HepG2 (cell line): ENCODE measurements at regions not wholly inside any gene's neighbourhood (a gene's known extent, or its start where the extent isn't known, plus 50 kb on each side); places are given as distances from the start of the nearest gene placed in this dataset.

ENCODE experiments used
- ATAC-seq: fragments of 200-7000 bp; cut with Tn5 transposase; 3 replicates; pipeline ENCODE4 v1.9.1; 2020; ENCODE audit warnings: mild to moderate bottlenecking, moderate library complexity
- BruUV-seq: library from RNA; stranded (reverse); fragments of 400-500 nt; replicated peaks from 2 replicates; lab custom pipeline; 2021; lab: Mats Ljungman, UMichigan
- CTCF ChIA-PET: fragments of 300-600 bp; formaldehyde crosslinking; extraction: SDS; loops from one replicate; lab custom pipeline; 2021; ENCODE audit warnings: low total read pairs, inconsistent platforms, low intra/inter-chr PET ratio; lab: Yijun Ruan, JAX
- POLR2A ChIA-PET: fragments of 350-600 bp; sonication (Branson Sonifier 250); formaldehyde crosslinking; loops from one replicate; lab custom pipeline; 2020; ENCODE audit warnings: antibody characterized with exemption, inconsistent platforms; lab: Yijun Ruan, JAX
- DNase-seq: peaks from one replicate; pipeline ENCODE4 v3.0.0-alpha.2; 2015; ENCODE audit warnings: low spot score
- FAIRE-seq: peaks from 3 replicates; lab custom pipeline; 2011; peaks lifted over from hg19 to GRCh38; lab: Jason Lieb, UNC
- H2AFZ ChIP-seq: one replicate; pipeline ENCODE4 v1.6.1; 2011; ENCODE audit warnings: low read length, inconsistent platforms
- H3K27ac ChIP-seq: fragments of 300-600 bp; 3 replicates; pipeline ENCODE4 v1.8.0; 2011; ENCODE audit warnings: mixed run types, mild to moderate bottlenecking, mixed read lengths, low read length, inconsistent platforms; ENCODE audit not compliant: insufficient read depth; ENCODE audit errors: extremely low read length
- H3K27me3 ChIP-seq, 2 experiments: fragments of 200-600 bp in 1 of 2; 2 replicates in 1 of 2; 3 replicates in 1 of 2; pipeline versions ENCODE4 v1.6.0 to v1.8.0; 2011; ENCODE audit warnings: low read length in 2 of 2, mild to moderate bottlenecking in 2 of 2, moderate library complexity in 2 of 2, inconsistent platforms in 1 of 2; ENCODE audit not compliant: insufficient read depth in 2 of 2, control insufficient read depth in 1 of 2
- H3K36me3 ChIP-seq, 2 experiments: fragments of 200-600 bp in 1 of 2; replicated peaks in 1 of 2; 2 replicates in 1 of 2; 3 replicates in 1 of 2; pipeline versions ENCODE4 v1.5.1 to v1.8.0; 2011; ENCODE audit warnings: low read length in 2 of 2, inconsistent platforms in 1 of 2; ENCODE audit not compliant: insufficient read depth in 2 of 2, control insufficient read depth in 1 of 2
- H3K4me1 ChIP-seq: 2 replicates; pipeline ENCODE4 v1.5.1; 2012; ENCODE audit warnings: low read length, inconsistent platforms; ENCODE audit not compliant: insufficient read depth
- H3K4me2 ChIP-seq: 2 replicates; pipeline ENCODE4 v1.6.0; 2011; ENCODE audit warnings: low read depth, low read length, inconsistent platforms
- H3K4me3 ChIP-seq, 3 experiments: fragments of 200-600 bp in 1 of 3; sonication (generic), shearing (Covaris generic) in 1 of 3; replicated peaks in 1 of 3; 2 replicates each; pipeline ENCODE4 v1.5.1; 2011 to 2016; ENCODE audit warnings: low read length in 3 of 3, inconsistent platforms in 2 of 3, low read depth in 2 of 3, mild to moderate bottlenecking in 2 of 3, control low read depth in 1 of 3, mixed read lengths in 1 of 3; ENCODE audit not compliant: insufficient read depth in 1 of 3
- H3K79me2 ChIP-seq: one replicate; pipeline ENCODE4 v1.6.1; 2011; ENCODE audit warnings: low read length, inconsistent platforms; ENCODE audit not compliant: insufficient read depth
- H3K9ac ChIP-seq: 2 replicates; pipeline ENCODE4 v1.6.0; 2011; ENCODE audit warnings: mild to moderate bottlenecking, low read depth, low read length, inconsistent platforms; ENCODE audit not compliant: insufficient read depth
- H3K9me3 ChIP-seq: 2 replicates; pipeline ENCODE4 v1.5.1; 2012; ENCODE audit warnings: mild to moderate bottlenecking, low read length
- H4K20me1 ChIP-seq: 2 replicates; pipeline ENCODE4 v1.6.0; 2011; ENCODE audit warnings: inconsistent platforms, mild to moderate bottlenecking, low read length, moderate library complexity; ENCODE audit not compliant: insufficient read depth
- ATRX ChIP-seq: sonication (generic); formaldehyde crosslinking; IDR thresholded peaks from 2 replicates; pipeline ENCODE4 v1.4.0; 2020; ENCODE audit warnings: missing genetic modification reagents, borderline replicate concordance
- BRF2 ChIP-seq: sonication (generic); formaldehyde crosslinking; IDR thresholded peaks from 2 replicates; pipeline ENCODE4 v1.8.1; 2022; ENCODE audit warnings: mild to moderate bottlenecking, missing genetic modification reagents
- GFI1 ChIP-seq: sonication (generic); formaldehyde crosslinking; IDR thresholded peaks from 2 replicates; pipeline ENCODE4 v1.5.0; 2020; ENCODE audit warnings: missing genetic modification reagents, mild to moderate bottlenecking, borderline replicate concordance
- IRF1 ChIP-seq: sonication (generic); formaldehyde crosslinking; IDR thresholded peaks from 2 replicates; pipeline ENCODE4 v1.4.0; 2020; ENCODE audit warnings: low read depth, mild to moderate bottlenecking, missing genetic modification reagents
- MIER2 ChIP-seq: IDR thresholded peaks from 2 replicates; pipeline ENCODE4 v1.6.1; 2016; ENCODE audit warnings: missing biosample characterization, missing genetic modification reagents
- SNAPC5 ChIP-seq: sonication (generic); formaldehyde crosslinking; IDR thresholded peaks from 2 replicates; pipeline ENCODE4 v1.8.1; 2023; ENCODE audit warnings: mild to moderate bottlenecking, missing genetic modification reagents, borderline replicate concordance
- SP4 ChIP-seq: sonication (generic); formaldehyde crosslinking; IDR thresholded peaks from 2 replicates; pipeline ENCODE4 v1.8.1; 2023; ENCODE audit warnings: mild to moderate bottlenecking, missing genetic modification reagents
- ZBTB21 ChIP-seq: sonication (generic); formaldehyde crosslinking; IDR thresholded peaks from 2 replicates; pipeline ENCODE4 v1.4.0; 2020; ENCODE audit warnings: missing genetic modification reagents
- ZBTB4 ChIP-seq: sonication (generic); formaldehyde crosslinking; IDR thresholded peaks from 2 replicates; pipeline ENCODE4 v1.4.0; 2020; ENCODE audit warnings: missing genetic modification reagents, mild to moderate bottlenecking, borderline replicate concordance
- ZNF235 ChIP-seq: sonication (generic); formaldehyde crosslinking; IDR thresholded peaks from 2 replicates; pipeline ENCODE4 v1.8.1; 2023; ENCODE audit warnings: mild to moderate bottlenecking, missing genetic modification reagents, borderline replicate concordance
- ZNF44 ChIP-seq: sonication (generic); formaldehyde crosslinking; IDR thresholded peaks from 2 replicates; pipeline ENCODE4 v1.5.1; 2020; ENCODE audit warnings: mild to moderate bottlenecking, missing genetic modification reagents
- ZNF598 ChIP-seq: sonication (generic); formaldehyde crosslinking; IDR thresholded peaks from 2 replicates; pipeline ENCODE4 v1.5.1; 2020; ENCODE audit warnings: mild to moderate bottlenecking, missing genetic modification reagents, borderline replicate concordance
- ZNF772 ChIP-seq: sonication (generic); formaldehyde crosslinking; IDR thresholded peaks from 2 replicates; pipeline ENCODE4 v1.5.0; 2020; ENCODE audit warnings: mild to moderate bottlenecking, missing genetic modification reagents
- ZSCAN22 ChIP-seq: sonication (generic); formaldehyde crosslinking; IDR thresholded peaks from 2 replicates; pipeline ENCODE4 v1.4.0; 2020; ENCODE audit warnings: mild to moderate bottlenecking, missing genetic modification reagents
- WGBS: methylation state at CpG from one replicate; pipeline ENCODE4 v1.1.6; 2017; ENCODE audit warnings: low lambda C conversion rate; 5-methylcytosine and 5-hydroxymethylcytosine counted together
- in situ Hi-C: cut with HindIII; loops from 2 replicates; pipeline ENCODE4 v1.10.0; 2017; ENCODE audit warnings: low pct_unique_long_range_greater_than_20kb; ENCODE audit not compliant: extremely low pct_ligation_motif_present
- intact Hi-C: fragments of 100-400 bp; cut with micrococcal nuclease; formaldehyde crosslinking; loops from one replicate; pipeline ENCODE4 v1.10.0; 2022; ENCODE audit not compliant: unreplicated experiment

- TF ChIP-seq ZNF235 (CRISPR knock-in tag) (no peak), ZBTB21 (CRISPR knock-in tag) (no peak), ZNF772 (CRISPR knock-in tag) (no peak), ZNF598 (CRISPR knock-in tag) (no peak)
These were observed 1938.5 kb upstream of the DEFB115 start (continued) for GRCh38 chr20:29318871-29319461.

GRCh38 chr20:29319725-29320124, 1937.7 kb upstream of the DEFB115 start:
- DNase-seq (no peak), FAIRE-seq (no peak), ATAC-seq (no peak)
- in situ Hi-C loops, result no loop called here
- ChIA-PET CTCF (no interaction called here), POLR2A (no interaction called here)
- Histone ChIP-seq H3K27me3 (peaks cover 0 to 2% of the 10 kb centered on the region in 2 experiments; a peak in 1 of 5 replicates), H3K27ac (no peak overlapping the region), H2AFZ (no peak overlapping the region), H3K9ac (no peak overlapping the region), H3K9me3 (peaks cover 21% of the 10 kb centered on the region), H4K20me1 (no peaks in the 10 kb centered on the region), H3K4me2 (no peak overlapping the region), H3K79me2 (no peaks in the 10 kb centered on the region), H3K4me1 (no peaks in the 10 kb centered on the region), H3K36me3 (no peaks in the 10 kb centered on the region), H3K4me3 (no peak overlapping the region)
- BruUV-seq, result no TSS peak
- intact Hi-C loops, result no loop called here
- 51% methylated on average over 17 of the region's 23 CpGs for WGBS
- TF ChIP-seq ZSCAN22 (CRISPR knock-in tag), result no peak
- TF ChIP-seq ZBTB4 (CRISPR knock-in tag), result no peak
- TF ChIP-seq GFI1 (CRISPR knock-in tag), result no peak
- no peak for TF ChIP-seq MIER2 (CRISPR knock-in tag)
- no peak for TF ChIP-seq IRF1 (CRISPR knock-in tag)
- no peak for TF ChIP-seq SNAPC5 (CRISPR knock-in tag)
- no peak for TF ChIP-seq BRF2 (CRISPR knock-in tag)
- no peak for TF ChIP-seq SP4 (CRISPR knock-in tag)
- TF ChIP-seq ZNF44 (CRISPR knock-in tag), result no peak
- no peak for TF ChIP-seq ATRX (CRISPR knock-in tag)
